Bronchial epithelial cell (primary cell): ENCODE measurements at regions not wholly inside any gene's neighbourhood (a gene's known extent, or its start where the extent isn't known, plus 50 kb on each side); places are given as distances from the start of the nearest gene placed in this dataset.

Experiments used
- DNase-seq: peaks from one replicate; pipeline ENCODE4 v3.0.0-alpha.2; 2010; ENCODE audit warnings: low read depth
- FAIRE-seq: peaks from 2 replicates; lab custom pipeline; 2011; peaks lifted over from hg19 to GRCh38; lab: Jason Lieb, UNC
- H3K27me3 ChIP-seq: 2 replicates; pipeline ENCODE4 v1.5.1; 2011; ENCODE audit warnings: low read length; ENCODE audit not compliant: control insufficient read depth, insufficient read depth
- H3K36me3 ChIP-seq: 2 replicates; pipeline ENCODE4 v1.5.1; 2011; ENCODE audit warnings: low read length; ENCODE audit not compliant: control insufficient read depth, insufficient read depth
- H3K4me3 ChIP-seq: 2 replicates; pipeline ENCODE4 v1.5.1; 2011; ENCODE audit warnings: mild to moderate bottlenecking, low read depth, low read length, control low read depth
- CTCF ChIP-seq: IDR thresholded peaks from 2 replicates; pipeline ENCODE4 v1.5.1; 2011; ENCODE audit warnings: mild to moderate bottlenecking, moderate library complexity, low read length, control low read depth, inconsistent platforms; ENCODE audit not compliant: insufficient read depth, severe bottlenecking

- no peaks in the 10 kb centered on the region for H3K27me3 ChIP-seq
- no peak for TF ChIP-seq CTCF
- DNase-seq (no peak), FAIRE-seq (no peak)
- H3K36me3 ChIP-seq = no peaks in the 10 kb centered on the region
- H3K4me3 ChIP-seq = no peak overlapping the region
Observed at GRCh38 chr4:134888156-134888555, 686.6 kb upstream of the PABPC4L start.

DNA sequence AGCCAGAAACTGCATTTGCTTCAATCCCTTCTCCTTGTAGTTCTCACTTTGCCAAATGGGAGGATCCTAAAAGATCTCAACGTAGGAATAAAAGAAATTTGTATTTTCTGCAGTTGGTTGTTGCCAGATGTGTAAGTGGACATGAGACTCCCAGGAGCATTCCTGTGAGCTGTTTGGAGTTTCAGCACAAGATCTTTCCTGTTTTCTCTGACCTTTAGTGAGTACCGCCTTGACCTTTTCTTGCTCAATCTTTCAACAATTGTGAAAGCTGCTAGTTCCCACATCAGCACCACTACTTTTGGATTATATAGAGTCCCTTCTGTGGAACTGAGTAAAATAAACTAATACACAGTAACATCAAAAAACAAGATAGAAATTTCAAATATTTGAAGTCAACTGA is 683.8 kb upstream of the PABPC4L start:
- H3K27me3 ChIP-seq = no peaks in the 10 kb centered on the region
- DNase-seq (no peak), FAIRE-seq (no peak)
- no peak for TF ChIP-seq CTCF
- H3K36me3 ChIP-seq = no peaks in the 10 kb centered on the region
- H3K4me3 ChIP-seq = no peak overlapping the region

- DNase-seq (no peak), FAIRE-seq (no peak)
- H3K36me3 ChIP-seq = no peaks in the 10 kb centered on the region
- TF ChIP-seq CTCF = no peak
- no peak overlapping the region for H3K4me3 ChIP-seq
- H3K27me3 ChIP-seq = no peaks in the 10 kb centered on the region
Observed at GRCh38 chr4:134883831-134884449, 682.4 kb upstream of the PABPC4L start.

- DNase-seq = no peak
- Histone ChIP-seq H3K36me3 (no peaks in the 10 kb centered on the region), H3K4me3 (no peak overlapping the region), H3K27me3 (no peaks in the 10 kb centered on the region)
- TF ChIP-seq CTCF = no peak
- FAIRE-seq = no peak
Observed at GRCh38 chr4:134879019-134879418, 677.4 kb upstream of the PABPC4L start.

DNA sequence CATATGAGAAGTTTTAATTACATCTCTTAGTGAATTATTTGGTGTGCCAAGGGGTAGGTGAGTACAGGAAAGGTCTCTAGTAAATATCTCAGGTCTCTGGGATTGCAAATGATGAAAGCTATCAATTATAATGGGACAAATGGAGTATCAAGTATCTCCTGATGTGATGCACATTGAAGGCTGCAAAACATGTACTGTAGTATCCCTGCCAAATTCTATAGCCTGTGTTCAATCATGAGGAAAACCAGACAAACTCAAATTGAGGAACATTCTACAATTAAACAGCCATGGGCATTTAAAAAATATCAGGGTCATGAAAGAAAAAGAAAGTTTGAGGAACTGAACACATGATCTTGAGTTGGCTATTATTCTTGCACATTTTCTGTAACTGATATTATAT is 665.4 kb upstream of the PABPC4L start:
- TF ChIP-seq CTCF = no peak
- no peaks in the 10 kb centered on the region for H3K36me3 ChIP-seq
- H3K27me3 ChIP-seq = no peaks in the 10 kb centered on the region
- no peak overlapping the region for H3K4me3 ChIP-seq
- no peak for FAIRE-seq
- no peak for DNase-seq

DNA sequence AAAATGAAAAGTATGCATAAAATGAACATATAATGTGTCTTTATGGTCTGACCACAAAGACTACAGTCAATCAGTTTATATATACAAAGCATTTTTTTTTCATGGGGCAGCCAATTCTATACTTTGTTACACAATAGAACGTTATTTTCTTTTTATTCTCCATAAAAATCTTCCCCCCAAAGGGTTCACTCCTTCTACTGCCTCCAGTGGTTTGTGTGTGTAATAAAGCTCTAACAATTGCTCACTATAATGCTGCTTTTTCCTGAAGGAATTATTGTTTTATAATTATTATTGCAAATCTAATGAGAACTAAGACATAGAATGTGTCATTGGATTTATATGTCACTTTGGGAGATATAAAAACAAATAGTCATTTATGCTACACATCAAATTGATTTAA is 664.1 kb upstream of the PABPC4L start:
- Histone ChIP-seq H3K27me3 (no peaks in the 10 kb centered on the region), H3K4me3 (no peak overlapping the region), H3K36me3 (no peaks in the 10 kb centered on the region)
- no peak for TF ChIP-seq CTCF
- DNase-seq (no peak), FAIRE-seq (no peak)
